Ascending aorta (tissue), 2 donors: ENCODE measurements at regions not wholly inside any gene's neighbourhood (a gene's known extent, or its start where the extent isn't known, plus 50 kb on each side); places are given as distances from the start of the nearest gene placed in this dataset.

Source experiments
- DNase-seq, 2 donors: peaks; one replicate each; pipeline ENCODE4 v3.0.0-alpha.2; 2019; ENCODE audit warnings: low spot score in 2 of 2
- H3K27ac ChIP-seq, 2 donors: fragments of 200-600 bp; sonication (generic); one replicate each; pipeline ENCODE4 v1.5.1; 2016 to 2017; ENCODE audit warnings: mild to moderate bottlenecking in 1 of 2
- H3K27me3 ChIP-seq: fragments of 200-600 bp; sonication (generic); one replicate; pipeline ENCODE4 v1.5.1; 2017
- H3K36me3 ChIP-seq, 2 donors: fragments of 200-600 bp; sonication (generic); one replicate each; pipeline ENCODE4 v1.5.1; 2016
- H3K4me1 ChIP-seq, 2 donors: fragments of 200-600 bp; sonication (generic); one replicate each; pipeline ENCODE4 v1.5.1; 2016 to 2017; ENCODE audit warnings: mild to moderate bottlenecking in 1 of 2
- H3K4me3 ChIP-seq, 2 donors: fragments of 200-600 bp; sonication (generic); one replicate each; pipeline ENCODE4 v1.5.1; 2016 to 2017; ENCODE audit warnings: mild to moderate bottlenecking in 1 of 2
- H3K9me3 ChIP-seq, 2 donors: fragments of 200-600 bp; sonication (generic); one replicate each; pipeline ENCODE4 v1.5.1; 2016
- CTCF ChIP-seq, 3 experiments: fragments of 200-600 bp in 2 of 3; fragments of 450-650 bp in 1 of 3; sonication (generic) in 2 of 3; IDR thresholded peaks; one replicate each; pipeline ENCODE4 v1.5.1; 2016 to 2019; ENCODE audit warnings: antibody characterized with exemption in 3 of 3, mild to moderate bottlenecking in 1 of 3, moderate library complexity in 1 of 3
- intact Hi-C: fragments of 100-400 bp; cut with DNase I; formaldehyde crosslinking; loops from one replicate; pipeline ENCODE4 v1.15.1; 2023

GRCh38 chr15:92565351-92566125 is 90.0 kb downstream of the FAM174B start:
- intact Hi-C loops = no loop called here
- no peak for TF ChIP-seq CTCF (IDR thresholded peaks at IDR 0.05)
- H3K27me3 ChIP-seq = no peaks in the 10 kb centered on the region
- no peaks in the 10 kb centered on the region for H3K4me1 ChIP-seq
- H3K4me3 ChIP-seq = no peak overlapping the region
- H3K9me3 ChIP-seq = no peaks in the 10 kb centered on the region
- no peak for DNase-seq
- H3K36me3 ChIP-seq = no peaks in the 10 kb centered on the region
- no peak overlapping the region for H3K27ac ChIP-seq

DNA sequence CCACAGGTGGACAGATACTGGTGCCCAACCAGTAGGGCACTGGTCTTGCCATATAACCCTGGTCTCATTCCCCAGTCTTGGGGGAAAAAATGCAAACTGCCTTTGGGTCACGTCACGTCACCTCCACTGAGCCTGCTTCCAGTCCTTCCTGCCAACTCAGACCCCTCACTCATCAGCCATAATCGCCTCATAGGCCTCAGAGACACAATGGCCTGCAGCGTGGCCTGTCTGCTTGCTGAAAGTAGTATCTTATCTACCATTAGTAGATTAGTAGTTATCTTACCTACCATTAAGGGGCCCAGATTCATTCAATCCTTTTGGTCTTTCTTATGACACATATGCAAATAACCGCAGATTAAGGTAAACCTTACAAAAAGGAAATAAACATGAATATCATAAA is 93.8 kb downstream of the FAM174B start:
- TF ChIP-seq CTCF (IDR thresholded peaks at IDR 0.05) = no peak
- no peaks in the 10 kb centered on the region for H3K27me3 ChIP-seq
- no peak overlapping the region for H3K4me3 ChIP-seq
- intact Hi-C loops = no loop called here
- H3K36me3 ChIP-seq = no peaks in the 10 kb centered on the region
- H3K9me3 ChIP-seq = no peaks in the 10 kb centered on the region
- no peak overlapping the region for H3K27ac ChIP-seq
- H3K4me1 ChIP-seq = no peaks in the 10 kb centered on the region
- no peak for DNase-seq

- Histone ChIP-seq H3K27me3 (no peaks in the 10 kb centered on the region), H3K27ac (no peak overlapping the region), H3K36me3 (no peaks in the 10 kb centered on the region), H3K4me3 (no peak overlapping the region), H3K9me3 (no peaks in the 10 kb centered on the region), H3K4me1 (no peaks in the 10 kb centered on the region)
- intact Hi-C loops = no loop called here
- no peak for TF ChIP-seq CTCF (IDR thresholded peaks at IDR 0.05)
- no peak for DNase-seq
Observed at GRCh38 chr15:92553317-92553716, 102.3 kb downstream of the FAM174B start.

- no peak overlapping the region for H3K27ac ChIP-seq
- DNase-seq = no peak
- no peaks in the 10 kb centered on the region for H3K27me3 ChIP-seq
- H3K9me3 ChIP-seq = no peaks in the 10 kb centered on the region
- no peak for TF ChIP-seq CTCF (IDR thresholded peaks at IDR 0.05)
- intact Hi-C loops = no loop called here
- no peak overlapping the region for H3K4me3 ChIP-seq
- no peaks in the 10 kb centered on the region for H3K4me1 ChIP-seq
- no peaks in the 10 kb centered on the region for H3K36me3 ChIP-seq
Observed at GRCh38 chr15:92545996-92546395, 109.6 kb downstream of the FAM174B start.

DNA sequence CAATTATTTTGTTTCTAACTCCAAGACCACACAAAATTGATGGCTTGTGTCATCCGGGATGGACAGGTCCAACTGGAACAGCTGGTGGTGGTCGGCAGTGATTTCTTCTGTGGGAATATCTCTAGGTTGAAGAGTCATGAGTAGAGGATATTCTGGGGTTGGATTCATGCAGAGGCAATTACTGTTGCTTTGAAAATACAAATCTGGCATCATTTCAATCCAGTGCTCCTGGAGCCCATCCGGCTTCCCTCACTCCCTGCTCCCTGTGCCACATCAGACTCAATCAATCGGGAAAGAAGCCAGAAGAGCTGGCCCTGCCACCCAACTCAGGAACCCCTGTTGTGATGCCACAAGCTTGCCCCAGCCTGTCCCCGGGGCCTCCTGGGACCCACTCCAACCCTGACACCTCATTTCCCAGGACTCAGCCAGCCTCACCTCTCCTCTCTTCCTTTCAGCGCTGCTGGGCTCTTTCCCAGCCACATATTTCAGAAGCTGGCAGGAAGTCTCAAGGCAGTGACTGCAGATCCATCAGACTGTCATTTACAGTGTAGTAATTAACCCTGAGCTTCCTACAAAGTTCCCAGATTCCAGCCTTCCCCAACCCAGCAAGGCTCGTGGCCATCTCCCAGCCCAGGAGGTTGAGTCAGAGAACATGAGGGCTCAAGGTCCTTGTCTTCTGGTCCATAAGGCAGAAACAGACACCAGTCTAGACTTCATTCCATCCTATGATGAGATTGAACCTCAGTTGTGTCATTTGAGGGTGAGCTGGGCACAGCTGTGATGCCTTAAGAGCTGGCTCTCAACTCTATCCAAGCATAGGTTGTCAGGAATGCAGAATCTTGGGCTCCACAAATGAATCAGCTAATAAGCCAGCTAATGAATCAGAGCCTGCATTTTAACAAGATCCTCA is 114.0 kb downstream of the FAM174B start:
- no peaks in the 10 kb centered on the region for H3K9me3 ChIP-seq
- DNase-seq = no peak
- H3K27me3 ChIP-seq = no peaks in the 10 kb centered on the region
- TF ChIP-seq CTCF (IDR thresholded peaks at IDR 0.05) = no peak
- intact Hi-C loops = no loop called here
- no peak overlapping the region for H3K27ac ChIP-seq
- H3K4me3 ChIP-seq = no peak overlapping the region
- no peaks in the 10 kb centered on the region for H3K36me3 ChIP-seq
- H3K4me1 ChIP-seq = no peaks in the 10 kb centered on the region
